Peyer's patch (tissue), 4 donors: ENCODE measurements at regions not wholly inside any gene's neighbourhood (a gene's known extent, or its start where the extent isn't known, plus 50 kb on each side); places are given as distances from the start of the nearest gene placed in this dataset.
"Not testable (repeated sequence)": the region's sequence is repeated elsewhere in the genome, so short reads cannot be mapped to it uniquely, and the experiment has no call there.

ENCODE experiments used
- DNase-seq, 3 donors: peaks; one replicate each; pipeline ENCODE4 v3.0.0-alpha.2; 2017 to 2019
- H3K27ac ChIP-seq, 4 donors: fragments of 200-600 bp; sonication (generic); one replicate each; pipeline ENCODE4 v1.5.1; 2016 to 2019
- H3K27me3 ChIP-seq, 2 donors: fragments of 200-600 bp; sonication (generic); one replicate each; pipeline ENCODE4 v1.5.1; 2019
- H3K36me3 ChIP-seq, 3 donors: fragments of 200-600 bp; sonication (generic); one replicate each; pipeline ENCODE4 v1.5.1; 2016 to 2019
- H3K4me1 ChIP-seq, 4 donors: fragments of 200-600 bp; sonication (generic); one replicate each; pipeline ENCODE4 v1.5.1; 2016 to 2019
- H3K4me3 ChIP-seq, 4 donors: fragments of 200-600 bp; sonication (generic); 1 replicate in 3 of 4; 2 replicates in 1 of 4; pipeline ENCODE4 v1.5.1; 2016 to 2019; ENCODE audit warnings: mild to moderate bottlenecking in 1 of 4
- H3K9me3 ChIP-seq, 4 donors: fragments of 200-600 bp; sonication (generic); one replicate each; pipeline ENCODE4 v1.5.1; 2016 to 2019; ENCODE audit warnings: mild to moderate bottlenecking in 1 of 4
- CTCF ChIP-seq, 6 experiments: fragments of 450-650 bp in 4 of 6; fragments of 200-600 bp in 2 of 6; sonication (generic) in 1 of 6; IDR thresholded peaks; one replicate each; pipeline ENCODE4 v1.5.1; 2017 to 2019; ENCODE audit warnings: antibody characterized with exemption in 6 of 6, mild to moderate bottlenecking in 3 of 6, moderate library complexity in 1 of 6
- POLR2A ChIP-seq, 2 donors: fragments of 450-650 bp; IDR thresholded peaks; one replicate each; pipeline ENCODE4 v1.5.1; 2017; ENCODE audit warnings: antibody characterized with exemption in 2 of 2, mild to moderate bottlenecking in 2 of 2, moderate library complexity in 2 of 2

GRCh38 chr3:27797773-27798172, 75.7 kb upstream of the EOMES start:
- DNase-seq: no peak
- no peaks in the 10 kb centered on the region for H3K9me3 ChIP-seq
- H3K36me3 ChIP-seq: no peaks in the 10 kb centered on the region
- no peaks in the 10 kb centered on the region for H3K4me1 ChIP-seq
- H3K27me3 ChIP-seq: no peaks in the 10 kb centered on the region
- no peak overlapping the region for H3K27ac ChIP-seq
- H3K4me3 ChIP-seq: no peak overlapping the region
- TF ChIP-seq POLR2A (IDR thresholded peaks at IDR 0.05) (no peak), CTCF (IDR thresholded peaks at IDR 0.05) (no peak)

- no peak overlapping the region for H3K27ac ChIP-seq
- no peak for DNase-seq
- H3K4me1 ChIP-seq: no peaks in the 10 kb centered on the region
- H3K27me3 ChIP-seq: no peaks in the 10 kb centered on the region
- no peaks in the 10 kb centered on the region for H3K9me3 ChIP-seq
- no peak overlapping the region for H3K4me3 ChIP-seq
- no peak for TF ChIP-seq POLR2A (IDR thresholded peaks at IDR 0.05)
- no peak for TF ChIP-seq CTCF (IDR thresholded peaks at IDR 0.05)
- H3K36me3 ChIP-seq: no peaks in the 10 kb centered on the region
Measured at GRCh38 chr3:27800261-27800660, 78.1 kb upstream of the EOMES start.

- H3K4me3 ChIP-seq: no peak overlapping the region
- no peaks in the 10 kb centered on the region for H3K9me3 ChIP-seq
- no peak for DNase-seq
- no peaks in the 10 kb centered on the region for H3K27me3 ChIP-seq
- no peak overlapping the region for H3K27ac ChIP-seq
- no peaks in the 10 kb centered on the region for H3K36me3 ChIP-seq
- no peaks in the 10 kb centered on the region for H3K4me1 ChIP-seq
- no peak for TF ChIP-seq POLR2A (IDR thresholded peaks at IDR 0.05)
- no peak for TF ChIP-seq CTCF (IDR thresholded peaks at IDR 0.05)
Measured at GRCh38 chr3:27802425-27802824, 80.3 kb upstream of the EOMES start.

- Histone ChIP-seq H3K36me3 (no peaks in the 10 kb centered on the region), H3K27me3 (no peaks in the 10 kb centered on the region), H3K9me3 (no peaks in the 10 kb centered on the region), H3K27ac (no peak overlapping the region), H3K4me1 (no peaks in the 10 kb centered on the region), H3K4me3 (no peak overlapping the region)
- no peak for DNase-seq
- TF ChIP-seq POLR2A (IDR thresholded peaks at IDR 0.05) (no peak), CTCF (IDR thresholded peaks at IDR 0.05) (no peak)
Measured at GRCh38 chr3:27802849-27803248, 80.7 kb upstream of the EOMES start.

GRCh38 chr3:27805282-27805681, 83.2 kb upstream of the EOMES start:
- Histone ChIP-seq H3K4me3 (no peak overlapping the region), H3K27ac (no peak overlapping the region)
- no peak for TF ChIP-seq CTCF (IDR thresholded peaks at IDR 0.05)
- TF ChIP-seq POLR2A (IDR thresholded peaks at IDR 0.05): no peak

GRCh38 chr3:27813255-27813654, 91.1 kb upstream of the EOMES start:
- no peaks in the 10 kb centered on the region for H3K4me1 ChIP-seq
- no peak for DNase-seq
- no peaks in the 10 kb centered on the region for H3K9me3 ChIP-seq
- no peaks in the 10 kb centered on the region for H3K27me3 ChIP-seq
- no peaks in the 10 kb centered on the region for H3K36me3 ChIP-seq
- no peak overlapping the region for H3K4me3 ChIP-seq
- no peak overlapping the region for H3K27ac ChIP-seq
- TF ChIP-seq CTCF (IDR thresholded peaks at IDR 0.05) (no peak), POLR2A (IDR thresholded peaks at IDR 0.05) (no peak)

More at GRCh38 chr3:27805282-27805681, 83.2 kb upstream of the EOMES start:
- H3K36me3 ChIP-seq: no peaks in the 10 kb centered on the region
- no peak for DNase-seq
- H3K4me1 ChIP-seq: no peaks in the 10 kb centered on the region
- no peaks in the 10 kb centered on the region for H3K9me3 ChIP-seq
- no peaks in the 10 kb centered on the region for H3K27me3 ChIP-seq

GRCh38 chr3:27821609-27822008, 99.5 kb upstream of the EOMES start:
- H3K36me3 ChIP-seq, H3K4me3 ChIP-seq, H3K4me1 ChIP-seq, DNase-seq, H3K9me3 ChIP-seq, H3K27ac ChIP-seq, H3K27me3 ChIP-seq: not testable (repeated sequence)
